ENCODE measurements at regions not wholly inside any gene's neighbourhood (a gene's known extent, or its start where the extent isn't known, plus 50 kb on each side); places are given as distances from the start of the nearest gene placed in this dataset.

GRCh38 chrX:139186991-139187390 lies 343.5 kb upstream of the F9 start:
- H3K4me3 ChIP-seq (ENCODE audit: low read depth, low read length) = no peak overlapping the region
- TF ChIP-seq CTCF (IDR thresholded peaks at IDR 0.05; ENCODE audit: insufficient read depth, low read length, missing control alignments) = no peak
- no peak for DNase-seq (ENCODE audit: low read depth, low spot score)
- POLR2A ChIA-PET = no interaction called here
- CTCF ChIA-PET = no interaction called here

GRCh38 chrX:139179592-139179991 lies 350.9 kb upstream of the F9 start:
- no peak for DNase-seq (ENCODE audit: low read depth, low spot score)
- H3K4me3 ChIP-seq (ENCODE audit: low read depth, low read length) = no peak overlapping the region
- ChIA-PET POLR2A (no interaction called here), CTCF (no interaction called here)
- no peak for TF ChIP-seq CTCF (IDR thresholded peaks at IDR 0.05; ENCODE audit: insufficient read depth, low read length, missing control alignments)

- no peak overlapping the region for H3K4me3 ChIP-seq (ENCODE audit: low read depth, low read length)
- DNase-seq (ENCODE audit: low read depth, low spot score) = no peak
- ChIA-PET CTCF (no interaction called here), POLR2A (no interaction called here)
- TF ChIP-seq CTCF (IDR thresholded peaks at IDR 0.05; ENCODE audit: insufficient read depth, low read length, missing control alignments) = no peak
Measured at GRCh38 chrX:139178980-139179379, 351.6 kb upstream of the F9 start.

- TF ChIP-seq CTCF (IDR thresholded peaks at IDR 0.05; ENCODE audit: insufficient read depth, low read length, missing control alignments) = no peak
- POLR2A ChIA-PET = no interaction called here
- no peak for DNase-seq (ENCODE audit: low read depth, low spot score)
- no peak overlapping the region for H3K4me3 ChIP-seq (ENCODE audit: low read depth, low read length)
- CTCF ChIA-PET = no interaction called here
Measured at GRCh38 chrX:139172731-139173130, 357.8 kb upstream of the F9 start.

- DNase-seq (ENCODE audit: low read depth, low spot score) = no peak
- CTCF ChIA-PET = no interaction called here
- POLR2A ChIA-PET = no interaction called here
Measured at GRCh38 chrX:139170526-139171173, 359.9 kb upstream of the F9 start.

GRCh38 chrX:139167282-139167681 lies 363.3 kb upstream of the F9 start:
- TF ChIP-seq CTCF (IDR thresholded peaks at IDR 0.05; ENCODE audit: insufficient read depth, low read length, missing control alignments) = no peak
- CTCF ChIA-PET = no interaction called here
- POLR2A ChIA-PET = no interaction called here
- DNase-seq (ENCODE audit: low read depth, low spot score) = no peak
- no peak overlapping the region for H3K4me3 ChIP-seq (ENCODE audit: low read depth, low read length)

More at GRCh38 chrX:139170526-139171173, 359.9 kb upstream of the F9 start:
- no peak for TF ChIP-seq CTCF (IDR thresholded peaks at IDR 0.05; ENCODE audit: insufficient read depth, low read length, missing control alignments)
- H3K4me3 ChIP-seq (ENCODE audit: low read depth, low read length) = no peak overlapping the region
